ENCODE measurements at regions not wholly inside any gene's neighbourhood (a gene's known extent, or its start where the extent isn't known, plus 50 kb on each side); places are given as distances from the start of the nearest gene placed in this dataset.

GRCh38 chr2:66252109-66252508 is 182.8 kb upstream of the MEIS1 start:
- Histone ChIP-seq H3K27ac (ENCODE audit: low read depth in 2 of 2, low read length in 1 of 2) (peak overlapping the region in 1 of 2 experiments; percentile 67; a peak in 2 of 4 replicates), H3K27me3 (ENCODE audit: insufficient read depth) (no peaks in the 10 kb centered on the region), H3K36me3 (replicated peaks in 1 of 2; ENCODE audit: control insufficient read depth in 1 of 2, insufficient read depth in 2 of 2, low read length in 1 of 2) (no peaks in the 10 kb centered on the region), H3K9ac (no peak overlapping the region), H4K20me1 (ENCODE audit: insufficient read depth) (no peaks in the 10 kb centered on the region), H3K4me2 (no peak overlapping the region), H3K9me3 (no peaks in the 10 kb centered on the region), H2AFZ (ENCODE audit: low read depth) (no peak overlapping the region), H3K4me1 (ENCODE audit: control insufficient read depth in 1 of 2, insufficient read depth in 2 of 2, low read depth in 1 of 2, low read length in 1 of 2) (peaks cover 0 to 8% of the 10 kb centered on the region in 2 experiments; a peak in 2 of 4 replicates), H3K79me2 (ENCODE audit: insufficient read depth) (no peaks in the 10 kb centered on the region), H3K4me3 (ENCODE audit: low read depth in 2 of 2, low read length in 1 of 2) (no peak overlapping the region), H3F3A (replicated peaks; ENCODE audit: insufficient read depth) (no peaks in the 10 kb centered on the region), H3K9me2 (no peaks in the 10 kb centered on the region)
- POLR2A ChIA-PET, result no interaction called here
- CTCF ChIA-PET, result no interaction called here
- peak; percentile 24 for DNase-seq
- WGBS (ENCODE audit: low lambda C conversion rate), result 5% methylated on average over 3 of the region's 5 CpGs
- TF ChIP-seq RCOR1 (IDR thresholded peaks at IDR 0.05; ENCODE audit: low read length) (no peak), EZH2phosphoT487 (IDR thresholded peaks at IDR 0.05; ENCODE audit: borderline replicate concordance, low read depth) (no peak), EP300 (IDR thresholded peaks at IDR 0.05; ENCODE audit: borderline replicate concordance in 1 of 2, low read depth in 1 of 2, low read length in 1 of 2) (0 out of 4 replicates have a peak, but pooled peaks of 1 of the 2 experiments have one; percentile 36), MXI1 (IDR thresholded peaks at IDR 0.05; ENCODE audit: low read depth, low read length) (no peak), RAD21 (IDR thresholded peaks at IDR 0.05; ENCODE audit: low read length) (peak; percentile 1; the same call in 1 of the 2 replicates)

- Histone ChIP-seq H2AFZ (ENCODE audit: low read depth) (no peak overlapping the region), H3K4me3 (ENCODE audit: low read depth in 2 of 2, low read length in 1 of 2) (no peak overlapping the region), H3K4me2 (no peak overlapping the region), H3K4me1 (ENCODE audit: control insufficient read depth in 1 of 2, insufficient read depth in 2 of 2, low read depth in 1 of 2, low read length in 1 of 2) (peaks cover 0 to 8% of the 10 kb centered on the region in 2 experiments; a peak in 2 of 4 replicates), H3F3A (replicated peaks; ENCODE audit: insufficient read depth) (no peaks in the 10 kb centered on the region), H3K36me3 (replicated peaks in 1 of 2; ENCODE audit: control insufficient read depth in 1 of 2, insufficient read depth in 2 of 2, low read length in 1 of 2) (no peaks in the 10 kb centered on the region), H3K27ac (ENCODE audit: low read depth in 2 of 2, low read length in 1 of 2) (peak overlapping the region in 1 of 2 experiments; percentile 60; a peak in 2 of 4 replicates), H4K20me1 (ENCODE audit: insufficient read depth) (no peaks in the 10 kb centered on the region), H3K9me2 (no peaks in the 10 kb centered on the region), H3K27me3 (ENCODE audit: insufficient read depth) (no peaks in the 10 kb centered on the region), H3K9ac (no peak overlapping the region), H3K79me2 (ENCODE audit: insufficient read depth) (no peaks in the 10 kb centered on the region), H3K9me3 (no peaks in the 10 kb centered on the region)
- no peak for DNase-seq
- ChIA-PET CTCF (interaction anchor here (1.2 to 1.6 kb wide), 2 partner anchors 14 to 30 kb away, joined by 3 to 5 read pairs; no protein-coding TSS in a partner anchor), POLR2A (no interaction called here)
- TF ChIP-seq SMC3 (IDR thresholded peaks at IDR 0.05; ENCODE audit: low read depth, low read length), result no peak
- TF ChIP-seq NFIC (IDR thresholded peaks at IDR 0.05; ENCODE audit: borderline replicate concordance), result no peak
- TF ChIP-seq USF1 (IDR thresholded peaks at IDR 0.05; ENCODE audit: borderline replicate concordance, low read depth), result no peak
- TF ChIP-seq NRF1 (IDR thresholded peaks at IDR 0.05; ENCODE audit: low read depth, low read length), result no peak
- TF ChIP-seq MXI1 (IDR thresholded peaks at IDR 0.05; ENCODE audit: low read depth, low read length), result no peak
- TF ChIP-seq ZBTB33 (IDR thresholded peaks at IDR 0.05; ENCODE audit: borderline replicate concordance, low read depth), result no peak
- TF ChIP-seq EP300 (IDR thresholded peaks at IDR 0.05; ENCODE audit: borderline replicate concordance in 1 of 2, low read depth in 1 of 2, low read length in 1 of 2), result no peak
- TF ChIP-seq RAD21 (IDR thresholded peaks at IDR 0.05; ENCODE audit: low read length), result no peak
- no peak for TF ChIP-seq USF2 (IDR thresholded peaks at IDR 0.05; ENCODE audit: borderline replicate concordance, low read depth, low read length)
- no peak for TF ChIP-seq GATA2 (CRISPR knock-in tag; IDR thresholded peaks at IDR 0.05)
- TF ChIP-seq FOXJ3 (CRISPR knock-in tag; IDR thresholded peaks at IDR 0.05), result no peak
- TF ChIP-seq TEAD4 (IDR thresholded peaks at IDR 0.05; ENCODE audit: borderline replicate concordance, insufficient read depth), result no peak
- no peak for TF ChIP-seq RXRA (IDR thresholded peaks at IDR 0.05; ENCODE audit: borderline replicate concordance, low read depth)
- no peak for TF ChIP-seq TAF1 (IDR thresholded peaks at IDR 0.05; ENCODE audit: borderline replicate concordance, low read depth, low read length)
- no peak for TF ChIP-seq TCF12 (IDR thresholded peaks at IDR 0.05)
- no peak for TF ChIP-seq REST (IDR thresholded peaks at IDR 0.05; ENCODE audit: low read depth, low read length)
- TF ChIP-seq POLR2AphosphoS5 (IDR thresholded peaks at IDR 0.05; ENCODE audit: low read depth, low read length), result no peak
- no peak for TF ChIP-seq FOXM1 (IDR thresholded peaks at IDR 0.05; ENCODE audit: low read depth)
Observed at GRCh38 chr2:66251573-66251972, 183.4 kb upstream of the MEIS1 start.
